ENCODE measurements at regions not wholly inside any gene's neighbourhood (a gene's known extent, or its start where the extent isn't known, plus 50 kb on each side); places are given as distances from the start of the nearest gene placed in this dataset.
"Not testable (repeated sequence)": the region's sequence is repeated elsewhere in the genome, so short reads cannot be mapped to it uniquely, and the experiment has no call there.

GRCh38 chr14:53719536-53719935 lies 237.1 kb downstream of the BMP4 start:
- H3K9me3 ChIP-seq: no peaks in the 10 kb centered on the region
- peaks cover 9% of the 10 kb centered on the region for H3K27me3 ChIP-seq
- H3K4me3 ChIP-seq (ENCODE audit: low read depth, low read length): no peak overlapping the region
- H3K4me1 ChIP-seq: no peaks in the 10 kb centered on the region
- no peak for TF ChIP-seq CTCF (IDR thresholded peaks at IDR 0.05; ENCODE audit: low read depth, low read length)
- DNase-seq: no peak
- no peaks in the 10 kb centered on the region for H3K36me3 ChIP-seq

- no peak for TF ChIP-seq CTCF (IDR thresholded peaks at IDR 0.05; ENCODE audit: low read depth, low read length)
- Histone ChIP-seq H3K27me3 (peaks cover 7% of the 10 kb centered on the region), H3K4me3 (ENCODE audit: low read depth, low read length) (no peak overlapping the region), H3K36me3 (no peaks in the 10 kb centered on the region), H3K4me1 (no peaks in the 10 kb centered on the region), H3K9me3 (no peaks in the 10 kb centered on the region)
- no peak for DNase-seq
Observed at GRCh38 chr14:53716578-53716977, 240.0 kb downstream of the BMP4 start.

GRCh38 chr14:53715193-53715721 lies 241.4 kb downstream of the BMP4 start:
- Histone ChIP-seq H3K27me3 (peaks cover 7% of the 10 kb centered on the region), H3K9me3 (no peaks in the 10 kb centered on the region), H3K36me3 (no peaks in the 10 kb centered on the region), H3K4me3 (ENCODE audit: low read depth, low read length) (no peak overlapping the region), H3K4me1 (no peaks in the 10 kb centered on the region)
- no peak for TF ChIP-seq CTCF (IDR thresholded peaks at IDR 0.05; ENCODE audit: low read depth, low read length)
- DNase-seq: no peak

GRCh38 chr14:53714495-53715192 lies 242.0 kb downstream of the BMP4 start:
- no peak for DNase-seq
- no peaks in the 10 kb centered on the region for H3K36me3 ChIP-seq
- no peak for TF ChIP-seq CTCF (IDR thresholded peaks at IDR 0.05; ENCODE audit: low read depth, low read length)
- H3K27me3 ChIP-seq: peaks cover 7% of the 10 kb centered on the region
- no peaks in the 10 kb centered on the region for H3K4me1 ChIP-seq
- no peaks in the 10 kb centered on the region for H3K9me3 ChIP-seq
- no peak overlapping the region for H3K4me3 ChIP-seq (ENCODE audit: low read depth, low read length)

- not testable (repeated sequence) for H3K4me1 ChIP-seq; H3K36me3 ChIP-seq; H3K9me3 ChIP-seq; H3K4me3 ChIP-seq (ENCODE audit: low read depth, low read length); H3K27me3 ChIP-seq; DNase-seq
Observed at GRCh38 chr14:53712901-53713300, 243.7 kb downstream of the BMP4 start.

- H3K4me3 ChIP-seq (ENCODE audit: low read depth, low read length): no peak overlapping the region
- no peaks in the 10 kb centered on the region for H3K36me3 ChIP-seq
- H3K27me3 ChIP-seq: 0 out of 2 replicates have a peak, but pooled peaks cover 5% of the 10 kb centered on the region
- no peaks in the 10 kb centered on the region for H3K4me1 ChIP-seq
- no peak for DNase-seq
- no peaks in the 10 kb centered on the region for H3K9me3 ChIP-seq
- TF ChIP-seq CTCF (IDR thresholded peaks at IDR 0.05; ENCODE audit: low read depth, low read length): no peak
Observed at GRCh38 chr14:53711205-53711604, 245.4 kb downstream of the BMP4 start.

Data from BE2C (cell line).